OCI-LY1 (cell line): ENCODE measurements at regions not wholly inside any gene's neighbourhood (a gene's known extent, or its start where the extent isn't known, plus 50 kb on each side); places are given as distances from the start of the nearest gene placed in this dataset.

Experiments
- H2AFZ ChIP-seq: fragments of 200-600 bp; sonication (generic), shearing (Covaris generic); 2 replicates; pipeline ENCODE4 v1.6.0; 2014; ENCODE audit warnings: antibody characterized with exemption, mild to moderate bottlenecking, low read length
- H3F3A ChIP-seq: fragments of 200-600 bp; sonication (generic), shearing (Covaris generic); 2 replicates; pipeline ENCODE4 v1.6.0; 2014; ENCODE audit warnings: mild to moderate bottlenecking, antibody characterized with exemption, low read length, moderate library complexity; ENCODE audit not compliant: insufficient read depth
- H3K27ac ChIP-seq: fragments of 200-600 bp; sonication (generic); 2 replicates; pipeline ENCODE4 v1.5.1; 2014; ENCODE audit warnings: low read length, mixed run types, mild to moderate bottlenecking, low read depth; ENCODE audit not compliant: poor library complexity, severe bottlenecking
- H3K27me3 ChIP-seq: fragments of 200-600 bp; sonication (generic); 2 replicates; pipeline ENCODE4 v1.6.0; 2014; ENCODE audit warnings: antibody characterized with exemption, mild to moderate bottlenecking, low read length, moderate library complexity; ENCODE audit not compliant: insufficient read depth
- H3K36me3 ChIP-seq: fragments of 200-600 bp; sonication (generic); 2 replicates; pipeline ENCODE4 v1.6.1; 2014; ENCODE audit warnings: mild to moderate bottlenecking, antibody characterized with exemption, low read length, moderate library complexity, mixed read lengths; ENCODE audit not compliant: insufficient read depth
- H3K4me1 ChIP-seq: fragments of 200-600 bp; sonication (generic); 2 replicates; pipeline ENCODE4 v1.5.1; 2014; ENCODE audit warnings: mild to moderate bottlenecking, low read length, moderate library complexity; ENCODE audit not compliant: insufficient read depth, severe bottlenecking
- H3K4me2 ChIP-seq: fragments of 200-600 bp; sonication (generic), shearing (Covaris generic); 2 replicates; pipeline ENCODE4 v1.6.1; 2014; ENCODE audit warnings: low read length
- H3K4me3 ChIP-seq: fragments of 200-600 bp; sonication (generic); 2 replicates; pipeline ENCODE4 v1.5.1; 2014; ENCODE audit warnings: low read length, low read depth, mild to moderate bottlenecking, mixed read lengths; ENCODE audit not compliant: poor library complexity, severe bottlenecking
- H3K79me2 ChIP-seq: fragments of 200-600 bp; shearing (Covaris generic); 2 replicates; pipeline ENCODE4 v1.6.1; 2016; ENCODE audit warnings: mixed run types, low read length, mixed read lengths; ENCODE audit not compliant: insufficient read depth
- H3K9ac ChIP-seq: fragments of 200-600 bp; sonication (generic), shearing (Covaris generic); 2 replicates; pipeline ENCODE4 v1.6.1; 2014; ENCODE audit warnings: mild to moderate bottlenecking, low read length, mixed read lengths
- H3K9me2 ChIP-seq: fragments of 200-600 bp; sonication (generic), shearing (Covaris generic); 2 replicates; pipeline ENCODE4 v1.6.1; 2014; ENCODE audit warnings: low read depth, mild to moderate bottlenecking, low read length, mixed read lengths
- H3K9me3 ChIP-seq: fragments of 200-600 bp; shearing (Covaris generic); 2 replicates; pipeline ENCODE4 v1.6.1; 2014; ENCODE audit warnings: low read length, mixed read lengths
- H4K20me1 ChIP-seq: fragments of 200-600 bp; sonication (generic), shearing (Covaris generic); 2 replicates; pipeline ENCODE4 v1.6.0; 2016; ENCODE audit warnings: mild to moderate bottlenecking, low read length; ENCODE audit not compliant: insufficient read depth
- EZH2 ChIP-seq: fragments of 200-600 bp; sonication (generic), shearing (Covaris generic); IDR thresholded peaks from 2 replicates; pipeline ENCODE4 v1.8.0; 2017; ENCODE audit warnings: borderline replicate concordance, mixed run types, mild to moderate bottlenecking, antibody characterized with exemption, low read length, moderate library complexity, mixed read lengths
- TF ChIP-seq, protein P1 (sequence below): fragments of 200-600 bp; sonication (generic), shearing (Covaris generic); IDR thresholded peaks from 2 replicates; pipeline ENCODE4 v1.5.1; 2017; ENCODE audit warnings: mild to moderate bottlenecking, antibody characterized with exemption, low read length, moderate library complexity, mixed read lengths

DNA sequence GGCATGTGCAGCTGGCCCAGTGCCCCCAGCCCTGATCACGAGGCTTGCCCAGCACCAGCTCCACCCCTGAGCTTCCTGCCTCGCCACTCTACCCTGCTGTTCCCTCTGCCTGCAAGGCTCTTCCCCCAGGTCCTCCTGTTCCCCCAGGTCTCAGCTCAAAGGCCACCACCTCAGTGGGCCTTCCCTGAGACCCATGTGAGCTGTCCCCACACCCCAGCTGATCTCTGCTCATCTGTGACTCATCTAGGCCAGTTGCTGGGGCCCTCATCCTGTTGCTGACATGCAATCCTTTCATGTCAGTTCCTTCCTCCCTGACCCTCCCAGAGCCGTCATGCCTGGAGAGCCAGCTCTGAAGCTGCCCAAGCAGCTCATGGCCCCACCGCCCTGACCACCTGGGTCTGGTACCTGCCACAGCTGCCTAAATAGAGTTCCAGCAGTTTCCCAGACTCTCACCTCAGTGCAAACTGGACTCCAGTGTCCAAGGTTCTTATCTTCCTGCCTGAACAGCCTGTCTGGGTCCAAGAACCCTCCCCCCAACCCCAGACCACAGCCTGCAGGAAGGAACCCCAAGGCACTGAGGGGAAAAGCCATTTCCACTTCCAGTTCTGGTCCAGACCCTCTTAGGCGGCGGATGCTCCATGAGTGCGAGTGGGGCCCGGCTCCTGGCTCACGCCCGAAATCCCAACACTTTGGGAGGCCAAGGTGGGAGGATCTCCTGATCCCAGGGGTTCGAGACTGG lies 116.6 kb upstream of the IQSEC1 start:
- Histone ChIP-seq H3K4me1 (no peaks in the 10 kb centered on the region), H3K27ac (no peak overlapping the region), H3K9me2 (no peaks in the 10 kb centered on the region), H3K36me3 (no peaks in the 10 kb centered on the region), H4K20me1 (no peaks in the 10 kb centered on the region), H3K9ac (no peak overlapping the region), H3F3A (no peaks in the 10 kb centered on the region), H2AFZ (no peak overlapping the region), H3K4me2 (no peak overlapping the region), H3K9me3 (no peaks in the 10 kb centered on the region), H3K4me3 (no peak overlapping the region), H3K79me2 (no peaks in the 10 kb centered on the region), H3K27me3 (no peaks in the 10 kb centered on the region; the same call in 1 of the 2 replicates)
- no peak for TF ChIP-seq EZH2
- TF ChIP-seq, protein P1, sequence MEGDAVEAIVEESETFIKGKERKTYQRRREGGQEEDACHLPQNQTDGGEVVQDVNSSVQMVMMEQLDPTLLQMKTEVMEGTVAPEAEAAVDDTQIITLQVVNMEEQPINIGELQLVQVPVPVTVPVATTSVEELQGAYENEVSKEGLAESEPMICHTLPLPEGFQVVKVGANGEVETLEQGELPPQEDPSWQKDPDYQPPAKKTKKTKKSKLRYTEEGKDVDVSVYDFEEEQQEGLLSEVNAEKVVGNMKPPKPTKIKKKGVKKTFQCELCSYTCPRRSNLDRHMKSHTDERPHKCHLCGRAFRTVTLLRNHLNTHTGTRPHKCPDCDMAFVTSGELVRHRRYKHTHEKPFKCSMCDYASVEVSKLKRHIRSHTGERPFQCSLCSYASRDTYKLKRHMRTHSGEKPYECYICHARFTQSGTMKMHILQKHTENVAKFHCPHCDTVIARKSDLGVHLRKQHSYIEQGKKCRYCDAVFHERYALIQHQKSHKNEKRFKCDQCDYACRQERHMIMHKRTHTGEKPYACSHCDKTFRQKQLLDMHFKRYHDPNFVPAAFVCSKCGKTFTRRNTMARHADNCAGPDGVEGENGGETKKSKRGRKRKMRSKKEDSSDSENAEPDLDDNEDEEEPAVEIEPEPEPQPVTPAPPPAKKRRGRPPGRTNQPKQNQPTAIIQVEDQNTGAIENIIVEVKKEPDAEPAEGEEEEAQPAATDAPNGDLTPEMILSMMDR, result no peak

GRCh38 chr3:13188975-13189374 lies 115.7 kb upstream of the IQSEC1 start:
- no peaks in the 10 kb centered on the region for H3F3A ChIP-seq
- TF ChIP-seq EZH2, result no peak
- TF ChIP-seq, protein P1, result no peak
- H3K9ac ChIP-seq, result no peak overlapping the region
- no peaks in the 10 kb centered on the region for H3K79me2 ChIP-seq
- H3K9me3 ChIP-seq, result no peaks in the 10 kb centered on the region
- H3K27ac ChIP-seq, result no peak overlapping the region
- no peaks in the 10 kb centered on the region for H3K4me1 ChIP-seq
- no peak overlapping the region for H3K4me2 ChIP-seq
- no peaks in the 10 kb centered on the region; the same call in 1 of the 2 replicates for H3K27me3 ChIP-seq
- no peaks in the 10 kb centered on the region for H4K20me1 ChIP-seq
- no peaks in the 10 kb centered on the region for H3K9me2 ChIP-seq
- H3K4me3 ChIP-seq, result no peak overlapping the region
- H2AFZ ChIP-seq, result no peak overlapping the region
- no peaks in the 10 kb centered on the region for H3K36me3 ChIP-seq

DNA sequence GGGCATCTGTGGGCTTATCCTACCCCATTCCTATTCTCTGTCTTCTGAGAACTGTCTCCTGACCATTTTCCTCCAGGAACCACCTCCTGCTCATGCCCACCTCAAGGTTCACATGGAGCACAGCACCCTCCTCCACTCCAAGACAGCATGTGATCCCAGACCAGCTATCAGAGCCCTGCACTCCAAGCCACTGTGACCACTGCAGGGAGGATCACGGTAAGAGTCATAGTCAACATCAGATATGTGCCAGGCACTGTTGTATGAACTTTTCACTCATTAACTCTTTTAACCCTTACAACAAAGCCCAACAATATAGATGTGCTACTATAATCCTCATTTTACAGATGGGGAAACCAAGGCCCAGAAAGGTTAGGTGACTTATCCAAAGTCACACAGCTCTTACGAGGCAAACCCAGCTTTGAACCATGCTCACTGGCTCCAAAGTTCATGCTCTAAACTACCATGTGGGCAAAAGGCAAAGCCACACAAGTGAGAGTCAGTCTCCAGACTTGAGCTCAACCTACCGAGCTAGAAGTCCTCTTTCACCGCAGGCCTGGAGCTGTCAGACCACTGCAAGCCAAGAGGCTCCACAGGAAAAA lies 115.1 kb upstream of the IQSEC1 start:
- Histone ChIP-seq H3K9me3 (no peaks in the 10 kb centered on the region), H3K9ac (no peak overlapping the region), H3K4me2 (no peak overlapping the region), H3K79me2 (no peaks in the 10 kb centered on the region), H3F3A (no peaks in the 10 kb centered on the region), H3K27me3 (no peaks in the 10 kb centered on the region; the same call in 1 of the 2 replicates), H2AFZ (no peak overlapping the region), H3K4me1 (no peaks in the 10 kb centered on the region), H3K27ac (no peak overlapping the region), H4K20me1 (no peaks in the 10 kb centered on the region), H3K9me2 (no peaks in the 10 kb centered on the region), H3K4me3 (no peak overlapping the region), H3K36me3 (no peaks in the 10 kb centered on the region)
- no peak for TF ChIP-seq EZH2

- Histone ChIP-seq H3K36me3 (no peaks in the 10 kb centered on the region), H3K27me3 (no peaks in the 10 kb centered on the region; the same call in 1 of the 2 replicates), H3K9ac (no peak overlapping the region), H2AFZ (no peak overlapping the region), H3K79me2 (no peaks in the 10 kb centered on the region), H3K9me3 (no peaks in the 10 kb centered on the region), H3K9me2 (no peaks in the 10 kb centered on the region), H3F3A (no peaks in the 10 kb centered on the region), H4K20me1 (no peaks in the 10 kb centered on the region), H3K4me3 (no peak overlapping the region), H3K27ac (no peak overlapping the region), H3K4me2 (no peak overlapping the region), H3K4me1 (no peaks in the 10 kb centered on the region)
- TF ChIP-seq, protein P1, result no peak
- no peak for TF ChIP-seq EZH2
These were observed 114.4 kb upstream of the IQSEC1 start for GRCh38 chr3:13187593-13187992.
